T-helper 2 cell treated with Interferon-gamma antibody and Interleukin-4, amounts not matched to agents 5 μg/mL and 100 μg/mL, for 36 hours (primary cell): ENCODE measurements at regions not wholly inside any gene's neighbourhood (a gene's known extent, or its start where the extent isn't known, plus 50 kb on each side); places are given as distances from the start of the nearest gene placed in this dataset.

Source experiments
- DNase-seq: peaks from one replicate; pipeline ENCODE4 v3.0.0; 2021; ENCODE audit warnings: low spot score
- H3K27ac Mint-ChIP-seq: one replicate; pipeline ENCODE4 v1.8.0; 2021; ENCODE audit warnings: mild to moderate bottlenecking, mixed read lengths
- H3K27me3 Mint-ChIP-seq: one replicate; pipeline ENCODE4 v1.8.0; 2021; ENCODE audit warnings: low read depth, mixed read lengths
- H3K36me3 Mint-ChIP-seq: one replicate; pipeline ENCODE4 v1.8.0; 2021; ENCODE audit warnings: low read depth, mixed read lengths
- H3K4me1 Mint-ChIP-seq: one replicate; pipeline ENCODE4 v1.8.0; 2021; ENCODE audit warnings: low read depth, mixed read lengths
- H3K4me3 Mint-ChIP-seq: one replicate; pipeline ENCODE4 v1.8.0; 2022; ENCODE audit warnings: mild to moderate bottlenecking, moderate library complexity, mixed read lengths
- H3K9me3 Mint-ChIP-seq: one replicate; pipeline ENCODE4 v1.8.0; 2021; ENCODE audit warnings: mixed read lengths

GRCh38 chr6:76682842-76683241 is 610.4 kb upstream of the IMPG1 start:
- H3K27me3 Mint-ChIP-seq: no peaks in the 10 kb centered on the region
- H3K9me3 Mint-ChIP-seq: peaks cover 12% of the 10 kb centered on the region
- H3K4me3 Mint-ChIP-seq: no peak overlapping the region
- H3K36me3 Mint-ChIP-seq: no peaks in the 10 kb centered on the region
- no peak for DNase-seq
- H3K27ac Mint-ChIP-seq: no peak overlapping the region
- H3K4me1 Mint-ChIP-seq: no peaks in the 10 kb centered on the region

GRCh38 chr6:76681781-76682180 is 609.3 kb upstream of the IMPG1 start:
- Mint-ChIP-seq H3K27me3 (no peaks in the 10 kb centered on the region), H3K36me3 (no peaks in the 10 kb centered on the region), H3K4me1 (no peaks in the 10 kb centered on the region), H3K27ac (no peak overlapping the region), H3K9me3 (peaks cover 6% of the 10 kb centered on the region), H3K4me3 (no peak overlapping the region)
- DNase-seq: no peak

- H3K4me3 Mint-ChIP-seq: no peak overlapping the region
- H3K9me3 Mint-ChIP-seq: no peaks in the 10 kb centered on the region
- H3K36me3 Mint-ChIP-seq: no peaks in the 10 kb centered on the region
- H3K27ac Mint-ChIP-seq: no peak overlapping the region
- no peaks in the 10 kb centered on the region for H3K4me1 Mint-ChIP-seq
- H3K27me3 Mint-ChIP-seq: no peaks in the 10 kb centered on the region
- DNase-seq: no peak
Observed at GRCh38 chr6:76677017-76677416, 604.6 kb upstream of the IMPG1 start.

- Mint-ChIP-seq H3K27me3 (no peaks in the 10 kb centered on the region), H3K9me3 (no peaks in the 10 kb centered on the region), H3K4me3 (no peak overlapping the region), H3K4me1 (no peaks in the 10 kb centered on the region), H3K27ac (no peak overlapping the region), H3K36me3 (no peaks in the 10 kb centered on the region)
- no peak for DNase-seq
Observed at GRCh38 chr6:76671751-76672150, 599.3 kb upstream of the IMPG1 start.

GRCh38 chr6:76644231-76644630 is 571.8 kb upstream of the IMPG1 start:
- peaks cover 13% of the 10 kb centered on the region for H3K9me3 Mint-ChIP-seq
- DNase-seq: no peak

GRCh38 chr6:76639941-76640340 is 567.5 kb upstream of the IMPG1 start:
- Mint-ChIP-seq H3K4me3 (no peak overlapping the region), H3K36me3 (no peaks in the 10 kb centered on the region), H3K9me3 (peaks cover 17% of the 10 kb centered on the region)

More at GRCh38 chr6:76644231-76644630, 571.8 kb upstream of the IMPG1 start:
- Mint-ChIP-seq H3K27ac (no peak overlapping the region), H3K36me3 (no peaks in the 10 kb centered on the region), H3K4me3 (no peak overlapping the region), H3K27me3 (no peaks in the 10 kb centered on the region), H3K4me1 (no peaks in the 10 kb centered on the region)

GRCh38 chr6:76634695-76635094 is 562.2 kb upstream of the IMPG1 start:
- H3K27ac Mint-ChIP-seq: no peak overlapping the region
- H3K4me1 Mint-ChIP-seq: no peaks in the 10 kb centered on the region
- peaks cover 18% of the 10 kb centered on the region for H3K9me3 Mint-ChIP-seq
- no peak overlapping the region for H3K4me3 Mint-ChIP-seq
- no peaks in the 10 kb centered on the region for H3K27me3 Mint-ChIP-seq
- H3K36me3 Mint-ChIP-seq: no peaks in the 10 kb centered on the region
- no peak for DNase-seq

More at GRCh38 chr6:76639941-76640340, 567.5 kb upstream of the IMPG1 start:
- no peak for DNase-seq
- no peaks in the 10 kb centered on the region for H3K27me3 Mint-ChIP-seq
- no peaks in the 10 kb centered on the region for H3K4me1 Mint-ChIP-seq
- no peak overlapping the region for H3K27ac Mint-ChIP-seq

- DNase-seq: no peak
- H3K4me3 Mint-ChIP-seq: no peak overlapping the region
- H3K36me3 Mint-ChIP-seq: no peaks in the 10 kb centered on the region
- H3K4me1 Mint-ChIP-seq: no peaks in the 10 kb centered on the region
- H3K9me3 Mint-ChIP-seq: peaks cover 9% of the 10 kb centered on the region
- H3K27ac Mint-ChIP-seq: no peak overlapping the region
- no peaks in the 10 kb centered on the region for H3K27me3 Mint-ChIP-seq
Observed at GRCh38 chr6:76633259-76633658, 560.8 kb upstream of the IMPG1 start.

- H3K27me3 Mint-ChIP-seq: no peaks in the 10 kb centered on the region
- no peaks in the 10 kb centered on the region for H3K4me1 Mint-ChIP-seq
- H3K27ac Mint-ChIP-seq: no peak overlapping the region
- no peaks in the 10 kb centered on the region for H3K36me3 Mint-ChIP-seq
- DNase-seq: no peak
- H3K4me3 Mint-ChIP-seq: no peak overlapping the region
- H3K9me3 Mint-ChIP-seq: peaks cover 24% of the 10 kb centered on the region
Observed at GRCh38 chr6:76631622-76632021, 559.2 kb upstream of the IMPG1 start.

GRCh38 chr6:76615395-76615794 is 542.9 kb upstream of the IMPG1 start:
- Mint-ChIP-seq H3K27ac (no peak overlapping the region), H3K27me3 (no peaks in the 10 kb centered on the region), H3K4me3 (no peak overlapping the region), H3K9me3 (no peaks in the 10 kb centered on the region), H3K36me3 (no peaks in the 10 kb centered on the region), H3K4me1 (no peaks in the 10 kb centered on the region)
- no peak for DNase-seq

GRCh38 chr6:76612954-76613353 is 540.5 kb upstream of the IMPG1 start:
- no peaks in the 10 kb centered on the region for H3K4me1 Mint-ChIP-seq
- H3K4me3 Mint-ChIP-seq: no peak overlapping the region
- DNase-seq: no peak
- H3K27ac Mint-ChIP-seq: no peak overlapping the region
- H3K9me3 Mint-ChIP-seq: peaks cover under 1% of the 10 kb centered on the region
- H3K27me3 Mint-ChIP-seq: no peaks in the 10 kb centered on the region
- H3K36me3 Mint-ChIP-seq: no peaks in the 10 kb centered on the region

- Mint-ChIP-seq H3K36me3 (no peaks in the 10 kb centered on the region), H3K27ac (no peak overlapping the region), H3K27me3 (no peaks in the 10 kb centered on the region), H3K4me1 (no peaks in the 10 kb centered on the region), H3K4me3 (no peak overlapping the region), H3K9me3 (peaks cover 10% of the 10 kb centered on the region)
- DNase-seq: no peak
Observed at GRCh38 chr6:76609160-76609559, 536.7 kb upstream of the IMPG1 start.

- Mint-ChIP-seq H3K9me3 (peaks cover 23% of the 10 kb centered on the region), H3K36me3 (no peaks in the 10 kb centered on the region), H3K27me3 (no peaks in the 10 kb centered on the region), H3K4me1 (no peaks in the 10 kb centered on the region), H3K27ac (no peak overlapping the region), H3K4me3 (no peak overlapping the region)
- DNase-seq: no peak
Observed at GRCh38 chr6:76594109-76594508, 521.6 kb upstream of the IMPG1 start.

GRCh38 chr6:76593668-76594067 is 521.2 kb upstream of the IMPG1 start:
- H3K27me3 Mint-ChIP-seq: no peaks in the 10 kb centered on the region
- H3K4me3 Mint-ChIP-seq: no peak overlapping the region

GRCh38 chr6:76592566-76592965 is 520.1 kb upstream of the IMPG1 start:
- H3K27ac Mint-ChIP-seq: no peak overlapping the region
- no peak overlapping the region for H3K4me3 Mint-ChIP-seq
- no peaks in the 10 kb centered on the region for H3K36me3 Mint-ChIP-seq
- DNase-seq: no peak
- no peaks in the 10 kb centered on the region for H3K27me3 Mint-ChIP-seq
- H3K4me1 Mint-ChIP-seq: no peaks in the 10 kb centered on the region
- peaks cover 18% of the 10 kb centered on the region for H3K9me3 Mint-ChIP-seq

More at GRCh38 chr6:76593668-76594067, 521.2 kb upstream of the IMPG1 start:
- H3K9me3 Mint-ChIP-seq: peaks cover 19% of the 10 kb centered on the region
- no peaks in the 10 kb centered on the region for H3K4me1 Mint-ChIP-seq
- no peak overlapping the region for H3K27ac Mint-ChIP-seq
- H3K36me3 Mint-ChIP-seq: no peaks in the 10 kb centered on the region
- DNase-seq: no peak
